SIG-M5 treated with dmso at 0.1 percent for 504 hours (cell line): ENCODE measurements at regions not wholly inside any gene's neighbourhood (a gene's known extent, or its start where the extent isn't known, plus 50 kb on each side); places are given as distances from the start of the nearest gene placed in this dataset.
"Not testable (repeated sequence)": the region's sequence is repeated elsewhere in the genome, so short reads cannot be mapped to it uniquely, and the experiment has no call there.

Experiments used
- DNase-seq: peaks from one replicate; lab custom pipeline; 2025; ENCODE audit not compliant: unreplicated experiment; lab: John Stamatoyannopoulos, UW

DNA sequence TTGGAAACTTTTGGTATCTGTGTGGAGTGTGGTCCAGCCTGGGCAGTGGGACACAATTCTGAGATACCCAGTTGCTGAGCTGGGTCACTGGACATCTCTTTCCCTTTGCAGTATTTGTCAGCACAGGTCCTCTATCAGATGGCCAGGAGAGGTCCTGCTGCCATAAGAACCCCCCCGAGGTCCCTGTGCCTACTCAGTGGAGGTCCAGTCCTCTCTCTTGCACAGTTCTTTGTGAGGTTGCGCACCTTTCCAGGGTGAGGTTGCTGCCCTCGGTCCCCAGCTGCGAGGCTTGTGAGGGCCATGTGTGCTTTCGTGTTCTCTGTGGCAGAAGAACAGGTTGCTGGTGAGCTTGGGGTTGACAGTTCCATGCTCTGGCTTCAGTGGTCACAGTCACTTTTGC lies 320.6 kb downstream of the QKI start:
- no peak for DNase-seq

DNA sequence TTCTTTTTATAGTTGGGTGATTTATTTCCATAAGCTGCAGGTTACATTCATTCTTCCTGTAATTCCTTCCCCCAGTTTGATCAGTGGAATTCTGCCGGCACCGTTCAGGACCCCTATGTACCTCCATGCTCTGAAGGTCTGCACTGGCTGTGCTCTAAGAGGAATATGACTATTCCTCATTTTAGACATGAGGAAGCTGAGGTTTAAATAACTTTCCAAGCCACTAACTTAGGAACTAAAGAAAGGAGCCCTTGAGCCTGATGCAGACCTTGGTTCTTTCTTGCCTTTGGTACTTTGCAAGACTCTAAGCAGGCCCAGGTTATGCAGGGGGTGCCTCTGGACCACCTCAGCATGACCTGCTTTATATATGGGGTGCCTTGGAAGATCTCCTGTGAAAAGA lies 318.5 kb downstream of the QKI start:
- DNase-seq: no peak

DNA sequence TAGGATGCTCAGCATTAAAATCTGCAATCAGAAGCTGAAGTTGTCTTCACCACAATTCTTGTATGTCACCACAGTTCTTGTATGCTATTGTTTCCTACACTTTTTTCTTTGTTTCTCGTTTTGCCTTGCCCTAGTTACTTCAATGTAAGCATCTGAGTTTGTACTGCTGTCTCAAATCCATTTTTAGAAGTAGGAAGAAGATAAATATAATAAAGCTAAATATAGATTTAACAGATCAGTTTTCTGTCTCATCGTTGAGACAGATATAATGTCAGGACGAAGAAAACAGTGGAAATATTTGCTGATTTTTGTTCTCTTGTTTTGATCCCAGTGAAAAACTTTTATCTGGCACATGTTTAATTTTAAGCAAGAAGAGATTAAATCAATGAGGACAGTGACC lies 318.0 kb downstream of the QKI start:
- DNase-seq: no peak

DNA sequence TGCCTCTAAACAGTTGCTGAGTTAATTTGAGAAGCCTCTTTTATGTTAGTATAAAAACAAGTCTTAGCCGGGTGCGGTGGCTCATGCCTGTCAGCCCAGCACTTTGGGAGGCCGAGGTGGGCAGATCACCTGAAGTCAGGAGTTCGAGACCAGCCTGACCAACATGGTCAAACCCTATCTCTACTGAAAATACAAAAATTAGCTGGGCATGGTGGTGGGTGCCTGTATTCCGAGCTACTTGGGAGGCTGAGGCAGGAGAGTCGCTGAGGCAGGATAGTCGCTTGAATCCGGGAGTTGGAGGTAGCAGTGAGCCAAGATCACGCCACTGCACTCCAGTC lies 317.5 kb downstream of the QKI start:
- DNase-seq: not testable (repeated sequence)

DNA sequence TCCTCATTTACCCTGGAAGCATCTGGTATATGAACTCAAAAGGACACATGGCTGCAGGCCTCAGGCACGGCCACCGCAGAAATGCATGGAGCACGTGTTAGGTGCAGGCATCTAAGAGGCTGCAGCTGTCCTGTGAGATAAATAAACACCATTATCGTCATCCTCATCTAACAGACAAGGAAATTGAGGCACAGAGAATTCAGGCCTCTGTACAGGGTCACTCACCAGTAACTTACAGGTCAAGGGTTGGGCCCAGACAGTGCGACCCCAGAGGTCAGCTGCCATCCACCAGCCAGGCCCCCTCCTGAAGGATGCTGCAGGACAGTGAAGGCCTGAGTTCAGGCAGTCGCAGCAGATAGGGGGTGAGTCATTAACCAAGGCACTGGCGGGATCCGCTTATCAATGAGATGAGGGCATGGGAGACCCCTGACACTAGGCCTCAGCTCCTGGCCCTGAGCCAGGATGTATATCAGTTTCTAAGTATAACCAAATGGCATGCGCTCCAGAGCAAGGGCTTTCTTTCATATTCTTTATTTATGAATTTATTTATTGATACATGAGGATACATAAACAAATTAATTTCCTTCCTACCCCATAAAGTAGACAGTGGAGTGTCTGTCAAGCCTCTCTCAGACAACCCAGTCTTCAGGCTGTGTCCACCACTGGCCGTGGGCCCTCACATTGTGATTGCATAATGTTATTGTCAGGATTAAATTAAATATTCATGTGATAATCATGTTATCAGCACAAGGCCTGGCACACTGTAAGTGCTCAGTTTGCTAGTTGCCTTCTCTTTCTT lies 316.9 kb downstream of the QKI start:
- DNase-seq: no peak

DNA sequence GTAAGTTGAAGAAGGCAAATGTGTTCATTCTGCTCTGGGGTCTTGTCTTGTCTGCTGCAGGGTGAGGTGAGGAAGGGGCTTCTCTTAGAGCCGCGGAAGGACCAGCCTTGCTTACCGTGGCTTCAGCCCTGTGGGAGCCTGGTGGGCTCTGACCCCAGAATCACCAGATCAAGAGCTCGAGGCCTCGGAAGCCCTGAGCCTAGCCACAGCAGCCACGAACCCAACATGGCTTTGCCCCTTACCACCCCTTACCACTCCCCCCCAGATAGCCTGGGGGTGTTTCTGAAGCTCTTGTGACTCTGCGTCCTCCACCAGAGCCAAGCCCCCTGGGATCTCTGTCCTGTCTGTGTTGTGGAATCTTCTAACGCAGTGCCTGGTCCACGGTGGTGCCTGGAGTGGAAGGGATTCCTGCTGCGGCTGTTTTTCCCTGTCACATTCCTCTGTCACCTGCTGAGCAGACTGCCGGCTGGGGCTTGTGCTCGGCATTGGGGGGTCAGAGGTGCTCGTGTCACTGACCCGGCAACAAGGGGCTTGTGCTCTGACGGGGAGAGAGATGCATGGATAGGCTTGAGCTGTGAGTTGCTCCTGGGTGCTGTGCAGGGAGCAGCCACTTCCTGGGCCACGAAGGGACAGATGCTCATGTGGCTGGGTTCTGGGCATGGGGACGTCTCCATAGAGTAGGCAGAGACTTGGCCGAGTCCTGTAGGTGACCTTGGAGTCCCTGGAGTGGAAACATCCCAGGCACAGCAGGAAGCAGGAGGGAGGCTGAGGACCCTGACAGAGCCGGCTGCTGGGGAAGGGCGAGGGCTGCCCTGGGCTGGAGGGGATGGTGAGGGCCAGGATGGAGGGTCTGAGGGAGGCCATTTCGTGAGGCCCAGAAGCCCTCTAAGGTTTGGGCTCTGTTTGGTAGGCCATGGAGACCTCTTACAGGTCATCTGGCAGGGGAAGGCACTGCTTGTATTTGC lies 316.0 kb downstream of the QKI start:
- no peak for DNase-seq

DNA sequence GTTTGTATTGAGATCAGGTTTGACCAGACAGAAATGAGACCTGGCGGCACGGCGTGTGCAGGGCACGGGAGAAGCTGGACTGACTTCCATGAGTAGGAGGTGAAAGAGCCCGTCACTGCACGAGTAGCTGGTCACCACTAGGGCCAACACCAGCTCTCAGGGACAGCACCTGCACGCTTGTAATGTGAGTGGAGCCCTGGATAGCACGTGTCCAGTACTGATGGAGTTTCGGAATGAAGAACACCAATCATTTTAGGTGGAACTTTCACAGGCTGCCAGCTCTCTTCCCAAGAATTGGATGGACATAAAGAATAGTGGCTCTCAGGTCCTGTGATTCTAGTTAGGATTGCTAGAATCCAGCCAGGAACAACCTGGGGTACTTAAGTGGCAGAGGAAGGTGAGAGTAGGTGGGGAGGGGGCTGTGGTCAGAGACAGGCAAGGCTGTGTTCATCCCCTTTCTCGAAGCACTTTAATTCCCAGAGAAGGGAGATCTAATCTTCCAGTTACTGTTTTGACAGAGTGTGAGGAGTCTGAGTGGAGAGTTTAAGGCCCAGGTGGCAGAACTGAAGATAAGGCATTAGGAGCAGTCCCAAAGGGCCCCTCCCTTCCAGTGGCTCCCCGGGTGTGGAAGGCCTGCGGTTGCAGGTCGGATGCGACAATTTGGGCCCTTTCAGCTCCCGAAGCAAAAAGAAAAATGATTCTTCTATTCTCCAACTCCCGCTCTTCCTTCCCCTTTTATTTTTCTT lies 314.8 kb downstream of the QKI start:
- no peak for DNase-seq

DNA sequence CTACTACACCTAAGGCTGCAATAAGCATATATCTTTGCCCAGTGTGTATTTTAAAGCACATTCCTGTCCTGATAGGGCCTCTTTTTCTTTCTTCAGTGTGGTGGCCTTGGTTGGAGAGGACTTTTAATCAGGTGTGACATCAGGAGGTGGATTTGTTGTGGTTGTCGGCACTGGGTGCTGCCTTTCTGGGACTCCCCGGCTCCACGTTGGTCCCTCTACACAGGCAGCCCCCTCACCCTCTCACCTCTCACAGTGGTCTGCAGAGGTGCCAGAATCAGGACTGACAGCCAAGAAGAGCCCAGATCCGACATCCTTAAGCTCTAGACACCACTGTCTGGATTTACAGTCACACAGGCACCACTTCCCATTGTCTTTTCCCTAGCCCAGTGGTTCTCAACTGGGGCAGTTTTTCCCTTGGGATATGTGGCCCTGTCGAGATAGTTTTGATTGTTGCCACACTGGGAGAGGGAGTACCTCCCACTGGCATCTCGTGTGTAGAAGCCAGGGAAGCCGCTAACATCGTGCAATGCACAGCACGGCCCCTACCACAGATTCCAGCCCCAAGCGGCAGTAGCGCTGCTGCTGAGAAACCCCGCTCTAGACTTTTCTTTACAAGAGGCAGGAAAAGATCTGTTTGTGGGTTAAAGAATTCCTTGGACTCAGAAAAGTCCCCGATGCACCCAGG lies 314.1 kb downstream of the QKI start:
- no peak for DNase-seq

DNA sequence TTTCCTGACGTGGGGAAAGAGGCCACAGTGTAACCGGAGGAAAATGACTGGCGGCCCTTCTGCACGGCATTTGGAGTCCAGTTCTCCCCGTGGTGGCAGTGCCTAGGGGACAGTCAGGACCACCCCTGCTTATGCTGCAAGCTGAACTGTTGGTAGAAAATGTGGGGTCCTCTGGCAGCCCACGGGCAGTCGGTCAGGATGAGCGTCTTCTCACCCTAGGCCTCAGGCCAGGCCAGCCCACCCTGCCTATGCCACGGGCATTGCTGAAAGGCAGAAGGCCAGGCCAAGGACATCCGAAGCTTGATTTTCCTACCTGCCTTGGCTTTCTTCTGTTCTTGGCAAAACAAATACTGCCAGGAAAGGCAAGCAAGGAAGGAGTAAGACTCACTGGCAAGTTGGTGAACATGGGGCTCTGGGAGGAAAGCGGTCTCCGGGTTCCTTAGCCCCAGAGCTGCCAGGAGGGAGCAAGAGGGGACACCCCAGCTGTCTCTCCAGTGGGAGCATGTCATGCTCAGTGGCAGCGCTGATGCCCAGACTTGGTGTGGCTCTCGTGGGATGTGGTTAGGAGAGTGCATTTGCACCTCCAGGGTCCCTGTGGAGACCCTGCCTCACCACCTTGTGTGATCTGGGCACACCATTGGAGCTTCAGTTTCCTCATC lies 311.6 kb downstream of the QKI start:
- DNase-seq: no peak

DNA sequence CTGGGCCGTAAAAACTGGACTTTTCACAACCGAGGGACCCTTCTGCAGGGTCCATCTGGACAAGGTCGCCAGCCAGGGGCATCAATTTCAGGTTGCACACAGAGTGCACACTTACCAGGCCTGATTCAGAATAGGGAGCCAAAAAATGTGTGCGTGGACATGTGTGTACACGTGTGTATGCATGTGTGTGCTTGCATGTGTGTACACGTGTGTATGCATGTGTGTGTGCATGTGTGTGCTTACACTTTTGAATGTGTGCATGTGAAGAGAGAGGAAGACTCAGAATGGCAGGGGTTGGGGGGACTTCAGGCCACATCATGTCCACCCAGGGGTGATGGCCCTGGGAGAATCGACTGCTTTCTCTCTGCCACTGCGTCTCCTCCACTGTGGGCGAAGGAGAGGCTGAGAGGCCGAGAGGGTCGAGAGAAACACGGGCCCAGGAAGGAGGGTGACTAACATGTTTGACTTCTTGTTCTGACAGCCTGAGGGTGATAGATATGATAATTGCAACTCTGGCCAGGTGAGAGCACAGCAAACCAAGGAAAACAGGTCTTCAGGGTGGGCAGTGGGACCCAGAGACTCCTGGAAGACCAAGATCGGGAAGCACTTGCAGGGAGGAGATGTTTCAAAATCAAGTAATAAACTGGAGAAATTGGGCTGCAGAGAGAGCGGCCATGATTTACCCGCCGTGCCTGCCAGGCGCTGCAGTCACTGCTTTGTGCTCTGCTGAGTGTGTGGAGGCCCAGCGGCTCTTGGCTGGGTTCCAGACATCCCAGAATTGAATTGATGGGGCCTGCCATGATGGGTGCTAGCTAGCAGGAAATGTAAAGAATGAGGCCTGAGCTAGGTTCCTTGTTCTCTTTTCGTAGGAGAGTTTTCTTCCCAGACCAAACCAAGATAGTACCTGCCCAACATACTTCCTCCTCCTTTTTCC lies 310.8 kb downstream of the QKI start:
- no peak for DNase-seq

DNA sequence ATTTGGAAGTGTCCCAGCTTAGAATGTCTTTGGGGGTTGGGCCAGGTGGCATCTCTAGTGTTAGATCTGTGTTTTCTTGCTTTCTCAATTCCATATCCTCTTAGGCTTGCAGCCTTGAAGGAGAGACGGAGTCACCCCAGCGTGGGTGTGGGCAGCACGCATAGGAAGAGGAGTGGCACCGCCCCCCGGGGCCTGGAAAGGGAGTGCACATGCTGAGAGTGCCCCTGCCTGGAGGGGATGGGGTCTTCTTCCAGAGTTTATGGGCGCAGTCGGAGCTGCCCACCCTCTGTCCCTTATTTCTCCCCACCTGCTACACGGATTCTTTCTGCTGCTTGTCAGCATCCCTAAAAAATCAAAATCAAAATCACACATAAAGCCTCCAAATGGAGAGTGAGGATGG lies 309.7 kb downstream of the QKI start:
- DNase-seq: no peak

DNA sequence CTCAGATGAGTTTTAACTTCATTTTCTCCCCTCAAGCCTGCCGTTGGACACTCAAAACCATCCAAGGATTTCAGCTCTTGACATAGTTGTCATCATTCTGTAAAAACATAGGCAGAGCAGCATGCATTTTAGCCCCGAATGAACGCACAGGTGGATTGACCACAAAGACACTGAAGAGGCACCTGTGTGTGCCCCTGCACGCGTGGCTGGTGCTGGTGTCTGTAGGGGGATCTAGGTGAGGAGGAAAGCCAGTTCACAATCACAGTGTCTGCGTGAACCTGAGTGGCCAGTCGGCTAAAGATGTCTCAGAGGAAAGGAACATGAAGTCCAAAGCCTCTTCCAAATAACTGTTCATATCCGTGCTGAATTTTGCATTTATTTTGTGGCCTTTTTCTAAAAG lies 309.2 kb downstream of the QKI start:
- no peak for DNase-seq

DNA sequence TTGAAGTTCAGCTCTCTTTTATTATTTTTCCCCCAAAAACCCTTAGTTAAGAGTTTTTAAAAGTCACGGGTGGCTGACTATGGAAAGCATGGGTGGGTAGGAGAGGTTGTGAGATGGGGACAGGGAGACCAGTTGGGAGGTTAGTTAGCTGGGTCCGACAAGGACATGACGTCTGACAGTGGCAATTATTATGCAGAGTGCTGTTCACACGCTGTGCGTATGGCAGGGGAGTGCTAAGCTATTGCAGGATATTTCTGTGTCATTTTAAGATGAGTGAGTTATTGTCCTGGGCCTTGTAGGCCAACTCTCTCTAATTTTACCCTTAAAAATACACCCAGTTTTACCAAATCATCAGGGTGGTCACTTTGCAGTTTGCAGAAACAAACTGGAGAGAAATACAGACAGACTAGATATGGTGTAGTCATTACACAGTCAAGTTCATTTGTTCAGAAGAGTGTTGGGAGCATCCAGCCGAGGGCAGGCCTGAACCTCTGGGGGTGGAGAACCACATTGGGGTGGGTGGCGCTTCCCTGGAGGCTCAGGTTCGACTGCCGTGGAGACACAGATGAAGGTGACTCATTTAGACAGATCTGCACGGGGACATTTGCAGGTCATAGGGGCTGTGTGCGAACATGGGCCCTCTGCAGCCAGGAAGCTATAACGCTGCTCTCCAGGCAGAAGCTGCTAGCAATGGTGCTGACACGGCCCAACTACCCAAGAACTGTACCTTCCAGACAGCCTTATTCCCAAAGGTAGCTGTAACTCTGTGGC lies 307.6 kb downstream of the QKI start:
- DNase-seq: no peak

DNA sequence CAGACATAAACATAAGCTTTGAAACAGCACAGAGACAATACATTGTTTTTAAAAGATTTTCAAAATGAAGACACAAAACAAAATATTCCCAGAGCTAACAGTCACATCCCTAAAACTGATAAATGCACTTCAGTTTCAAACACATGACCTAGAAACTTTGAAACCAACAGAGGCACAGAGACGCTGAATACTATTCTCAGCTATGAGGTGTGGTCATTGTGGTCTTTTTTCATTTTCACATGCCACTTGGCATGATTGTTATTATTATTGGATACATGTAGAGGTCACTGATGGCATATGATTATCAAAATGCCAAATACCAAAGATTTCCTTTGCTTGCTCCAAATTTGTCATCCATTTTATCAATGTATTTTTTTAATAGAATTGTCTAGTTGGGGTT lies 306.9 kb downstream of the QKI start:
- no peak for DNase-seq

DNA sequence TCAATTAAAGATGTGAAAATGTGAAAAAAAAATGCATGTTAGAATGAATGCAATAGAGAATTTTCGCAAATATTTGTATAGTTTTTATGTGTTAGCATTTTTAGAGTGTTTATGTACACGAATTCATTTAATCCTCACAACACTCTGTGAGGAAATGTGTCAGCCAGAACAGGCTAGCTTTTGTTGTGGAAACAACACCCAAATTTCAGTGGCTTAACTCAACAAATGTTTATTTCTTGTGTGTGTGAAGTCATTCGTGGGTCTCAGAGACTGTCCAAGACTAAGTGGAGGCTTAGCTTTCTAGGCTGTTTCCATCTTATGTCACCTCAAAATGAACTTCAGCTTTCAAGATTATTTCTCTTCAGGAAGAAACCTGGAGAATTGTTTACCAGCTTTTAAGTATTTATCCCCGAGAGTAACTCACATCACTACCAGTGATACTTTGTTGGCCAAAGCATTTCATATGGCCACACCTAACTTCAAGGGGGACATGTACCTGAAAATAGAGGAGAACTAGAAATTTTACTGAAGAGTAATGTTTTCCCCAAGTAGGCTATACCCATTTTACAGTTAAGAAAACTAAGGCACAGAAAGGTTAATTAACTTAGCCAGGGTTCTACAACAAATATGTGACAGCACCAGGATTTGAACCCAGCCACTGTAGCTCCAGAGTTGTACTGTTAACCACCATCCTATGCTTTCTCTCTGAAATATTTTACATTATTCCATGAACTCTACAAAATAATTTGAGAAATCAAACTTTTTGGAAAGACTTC lies 306.1 kb downstream of the QKI start:
- DNase-seq: no peak

DNA sequence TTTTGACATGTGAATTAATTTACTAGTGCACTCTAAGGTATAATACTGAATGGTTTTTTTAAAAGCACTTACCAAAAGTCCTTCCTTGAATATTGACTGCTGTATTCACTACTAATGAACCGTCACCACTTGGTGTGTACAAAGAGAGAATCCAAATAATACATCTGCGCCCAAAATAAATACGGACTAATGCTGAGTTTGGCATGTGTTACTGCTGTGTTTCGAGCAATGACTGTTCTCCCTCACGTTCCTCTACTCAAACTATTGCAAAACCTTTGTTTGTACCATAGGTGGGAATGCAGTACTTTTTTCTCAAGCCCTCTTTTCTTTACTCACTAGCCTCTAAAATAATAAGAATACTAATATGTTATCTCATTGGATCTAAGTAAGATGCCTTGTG lies 305.5 kb downstream of the QKI start:
- no peak for DNase-seq

DNA sequence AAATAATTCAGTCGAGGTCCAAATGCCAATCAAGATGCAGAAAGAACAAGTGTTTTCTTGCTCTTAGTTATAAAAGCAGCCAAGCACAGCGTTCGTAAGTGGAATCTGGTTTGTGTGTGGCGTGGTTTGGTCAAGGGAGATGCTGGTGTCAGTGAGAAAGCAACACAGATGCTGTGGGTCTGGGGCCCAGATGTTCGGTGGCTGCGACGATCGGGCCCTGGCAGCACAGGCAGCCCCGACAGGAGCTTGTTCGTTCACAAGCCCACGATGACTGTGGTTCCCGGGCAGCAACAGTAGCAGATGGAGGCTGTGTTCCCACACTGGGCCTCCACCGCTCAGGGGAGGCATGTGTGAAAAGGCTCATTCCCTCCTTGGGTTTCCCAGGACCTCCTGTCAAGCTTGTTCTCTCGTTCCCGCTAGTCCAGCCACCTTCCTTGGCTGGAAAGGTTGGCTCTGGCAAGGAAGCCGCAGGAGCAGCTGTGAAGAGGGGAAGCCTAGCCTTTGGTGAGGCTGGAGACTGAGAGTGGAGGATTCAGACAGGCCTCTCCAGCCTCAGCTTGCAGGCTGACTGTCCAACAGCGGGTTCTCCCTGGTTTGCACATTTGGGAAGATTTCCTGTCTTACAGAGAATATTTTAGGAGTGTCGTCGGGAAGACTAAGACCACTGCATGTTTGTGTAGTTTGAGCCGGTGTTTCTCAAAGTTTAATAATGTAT lies 304.7 kb downstream of the QKI start:
- no peak for DNase-seq
